PC-9 (cell line): ENCODE measurements at regions not wholly inside any gene's neighbourhood (a gene's known extent, or its start where the extent isn't known, plus 50 kb on each side); places are given as distances from the start of the nearest gene placed in this dataset.

Source experiments
- EZH2 ChIP-seq: fragments of 200-600 bp; sonication (generic); IDR thresholded peaks from 2 replicates; pipeline ENCODE4 v1.8.0; 2017; ENCODE audit warnings: antibody characterized with exemption, low read depth
- TF ChIP-seq, protein P1 (sequence below): fragments of 200-600 bp; sonication (generic); conservative IDR thresholded peaks from 2 replicates; pipeline ENCODE4 v1.6.1; 2017; ENCODE audit warnings: mixed run types, antibody characterized with exemption, mild to moderate bottlenecking, moderate library complexity

- TF ChIP-seq, protein P1, sequence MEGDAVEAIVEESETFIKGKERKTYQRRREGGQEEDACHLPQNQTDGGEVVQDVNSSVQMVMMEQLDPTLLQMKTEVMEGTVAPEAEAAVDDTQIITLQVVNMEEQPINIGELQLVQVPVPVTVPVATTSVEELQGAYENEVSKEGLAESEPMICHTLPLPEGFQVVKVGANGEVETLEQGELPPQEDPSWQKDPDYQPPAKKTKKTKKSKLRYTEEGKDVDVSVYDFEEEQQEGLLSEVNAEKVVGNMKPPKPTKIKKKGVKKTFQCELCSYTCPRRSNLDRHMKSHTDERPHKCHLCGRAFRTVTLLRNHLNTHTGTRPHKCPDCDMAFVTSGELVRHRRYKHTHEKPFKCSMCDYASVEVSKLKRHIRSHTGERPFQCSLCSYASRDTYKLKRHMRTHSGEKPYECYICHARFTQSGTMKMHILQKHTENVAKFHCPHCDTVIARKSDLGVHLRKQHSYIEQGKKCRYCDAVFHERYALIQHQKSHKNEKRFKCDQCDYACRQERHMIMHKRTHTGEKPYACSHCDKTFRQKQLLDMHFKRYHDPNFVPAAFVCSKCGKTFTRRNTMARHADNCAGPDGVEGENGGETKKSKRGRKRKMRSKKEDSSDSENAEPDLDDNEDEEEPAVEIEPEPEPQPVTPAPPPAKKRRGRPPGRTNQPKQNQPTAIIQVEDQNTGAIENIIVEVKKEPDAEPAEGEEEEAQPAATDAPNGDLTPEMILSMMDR = no peak
- no peak for TF ChIP-seq EZH2
Measured at GRCh38 chr9:135320331-135320730, 159.3 kb upstream of the PPP1R26 start.
